Activated CD4-positive, alpha-beta memory T cell treated with anti-CD3 and anti-CD28 coated beads for 36 hours (primary cell): ENCODE measurements at regions not wholly inside any gene's neighbourhood (a gene's known extent, or its start where the extent isn't known, plus 50 kb on each side); places are given as distances from the start of the nearest gene placed in this dataset.
"Not testable (repeated sequence)": the region's sequence is repeated elsewhere in the genome, so short reads cannot be mapped to it uniquely, and the experiment has no call there.

ENCODE experiments used
- CTCF ChIA-PET: fragments of 350-600 bp; sonication (Branson Sonifier 250); formaldehyde crosslinking; loops from one replicate; lab custom pipeline; 2021; ENCODE audit warnings: antibody characterized with exemption, inconsistent platforms; lab: Charles Lee
- POLR2A ChIA-PET: fragments of 350-600 bp; sonication (Branson Sonifier 250); formaldehyde crosslinking; loops from one replicate; lab custom pipeline; 2021; ENCODE audit warnings: antibody characterized with exemption; lab: Charles Lee
- DNase-seq: peaks from one replicate; pipeline ENCODE4 v3.0.0-alpha.2; 2020
- H3K27ac Mint-ChIP-seq: one replicate; pipeline ENCODE4 v1.8.0; 2021; ENCODE audit warnings: mixed read lengths
- H3K27me3 Mint-ChIP-seq: one replicate; pipeline ENCODE4 v1.8.0; 2021; ENCODE audit warnings: mixed read lengths
- H3K36me3 Mint-ChIP-seq: one replicate; pipeline ENCODE4 v1.8.0; 2021; ENCODE audit warnings: mixed read lengths
- H3K4me1 Mint-ChIP-seq: one replicate; pipeline ENCODE4 v1.8.0; 2021; ENCODE audit warnings: low read depth, mixed read lengths
- H3K4me3 Mint-ChIP-seq: one replicate; pipeline ENCODE4 v1.8.0; 2021; ENCODE audit warnings: mild to moderate bottlenecking, mixed read lengths
- H3K9me3 Mint-ChIP-seq: one replicate; pipeline ENCODE4 v1.8.0; 2021; ENCODE audit warnings: mixed read lengths
- intact Hi-C: fragments of 100-400 bp; cut with micrococcal nuclease; formaldehyde crosslinking; loops from one replicate; pipeline ENCODE4 v1.15.1; 2023

- CTCF ChIA-PET = interaction anchor here (0.6 kb wide), 1 partner anchor 64 kb away, joined by 3 read pairs; no protein-coding TSS in a partner anchor
- no peak overlapping the region for H3K27ac Mint-ChIP-seq
- DNase-seq = no peak
- H3K27me3 Mint-ChIP-seq = no peaks in the 10 kb centered on the region
- no peak overlapping the region for H3K4me3 Mint-ChIP-seq
- H3K4me1 Mint-ChIP-seq = no peaks in the 10 kb centered on the region
- H3K36me3 Mint-ChIP-seq = no peaks in the 10 kb centered on the region
- peaks cover 34% of the 10 kb centered on the region for H3K9me3 Mint-ChIP-seq
- intact Hi-C loops = no loop called here
- POLR2A ChIA-PET = no interaction called here
Measured at GRCh38 chr10:31678575-31679516, 249.8 kb downstream of the ARHGAP12 start.

- DNase-seq = no peak
- CTCF ChIA-PET = no interaction called here
- POLR2A ChIA-PET = no interaction called here
- Mint-ChIP-seq H3K4me3 (no peak overlapping the region), H3K9me3 (peaks cover 27% of the 10 kb centered on the region), H3K27ac (no peak overlapping the region), H3K36me3 (no peaks in the 10 kb centered on the region), H3K4me1 (no peaks in the 10 kb centered on the region), H3K27me3 (no peaks in the 10 kb centered on the region)
- intact Hi-C loops = no loop called here
Measured at GRCh38 chr10:31678139-31678536, 250.5 kb downstream of the ARHGAP12 start.

DNA sequence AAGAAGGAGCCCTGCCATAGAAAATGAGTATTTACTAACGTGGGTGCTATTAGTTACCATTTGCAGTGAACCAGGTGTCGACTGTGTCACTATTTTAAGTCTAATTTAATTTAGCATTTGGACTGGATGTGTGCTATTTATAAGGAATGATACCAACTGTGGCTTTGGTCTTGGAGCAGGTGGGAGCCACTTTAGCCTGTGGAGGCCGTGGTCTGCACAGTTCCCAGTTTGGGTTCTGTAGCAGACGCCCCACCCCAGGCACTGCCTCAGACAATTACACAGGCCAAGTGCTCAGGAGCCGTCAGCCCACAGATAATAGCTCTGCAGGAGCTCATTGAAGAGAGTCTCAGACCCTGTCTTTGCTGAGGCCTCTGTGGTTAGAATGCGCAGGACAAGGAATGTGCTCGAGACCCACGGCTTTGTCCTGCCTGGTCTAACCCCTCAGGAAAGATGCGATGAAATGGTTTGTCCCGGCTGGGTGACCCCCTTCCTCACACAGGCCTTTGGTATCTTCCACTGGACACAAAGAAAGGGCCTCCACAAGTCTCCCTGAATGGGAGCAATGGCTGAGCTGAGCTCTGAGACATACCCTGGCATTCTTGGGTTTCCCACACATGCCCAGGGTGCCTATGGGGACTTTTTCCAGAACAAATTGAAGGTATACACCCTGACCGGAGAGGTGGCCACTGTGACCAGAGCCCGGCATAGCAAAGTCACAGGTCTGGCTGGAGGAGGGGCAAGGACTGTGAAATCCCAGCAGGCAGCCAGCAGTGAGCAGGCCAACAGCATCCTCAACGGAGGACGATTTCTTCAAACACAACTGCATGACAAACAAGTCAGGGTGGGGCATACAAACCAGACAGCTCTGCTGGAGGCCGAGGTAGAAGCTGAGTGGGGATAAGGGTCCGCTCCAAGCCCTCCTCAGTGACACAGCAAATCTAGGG is 251.2 kb downstream of the ARHGAP12 start:
- no peak for DNase-seq
- Mint-ChIP-seq H3K4me3 (no peak overlapping the region), H3K27ac (no peak overlapping the region), H3K27me3 (no peaks in the 10 kb centered on the region), H3K36me3 (no peaks in the 10 kb centered on the region), H3K9me3 (peaks cover 23% of the 10 kb centered on the region), H3K4me1 (no peaks in the 10 kb centered on the region)
- ChIA-PET CTCF (no interaction called here), POLR2A (no interaction called here)
- intact Hi-C loops = no loop called here

- intact Hi-C loops = no loop called here
- DNase-seq = no peak
- Mint-ChIP-seq H3K27ac (no peak overlapping the region), H3K36me3 (peaks cover 2% of the 10 kb centered on the region), H3K9me3 (peaks cover 18% of the 10 kb centered on the region), H3K27me3 (no peaks in the 10 kb centered on the region), H3K4me1 (no peaks in the 10 kb centered on the region), H3K4me3 (no peak overlapping the region)
- ChIA-PET CTCF (no interaction called here), POLR2A (no interaction called here)
Measured at GRCh38 chr10:31675726-31676125, 252.9 kb downstream of the ARHGAP12 start.

DNA sequence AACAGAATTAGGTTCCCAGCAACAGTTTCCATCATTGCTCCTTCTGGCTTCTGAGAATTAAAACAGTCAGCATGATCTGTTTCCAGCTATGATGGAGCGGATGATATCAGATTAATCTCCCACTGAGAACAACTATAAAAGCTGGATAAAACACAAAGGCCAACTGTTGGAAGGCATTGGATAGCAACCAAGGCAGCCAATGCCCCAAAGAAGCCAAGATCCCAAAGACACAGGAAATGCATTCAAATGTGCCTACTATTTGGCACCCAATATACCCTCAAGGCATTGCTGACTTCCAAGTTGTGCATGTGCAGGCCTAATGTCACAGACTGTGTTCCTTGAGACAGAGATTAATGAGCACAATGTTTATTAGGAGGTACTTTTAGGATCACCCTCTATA is 259.3 kb downstream of the ARHGAP12 start:
- Mint-ChIP-seq H3K4me3 (no peak overlapping the region), H3K36me3 (peaks cover 2% of the 10 kb centered on the region), H3K9me3 (peaks cover 4% of the 10 kb centered on the region), H3K27ac (no peak overlapping the region), H3K27me3 (peaks cover 2% of the 10 kb centered on the region), H3K4me1 (no peaks in the 10 kb centered on the region)
- DNase-seq = no peak
- intact Hi-C loops = no loop called here
- ChIA-PET CTCF (no interaction called here), POLR2A (no interaction called here)

GRCh38 chr10:31668326-31668725 is 260.3 kb downstream of the ARHGAP12 start:
- intact Hi-C loops = no loop called here
- CTCF ChIA-PET = no interaction called here

GRCh38 chr10:31665764-31666279 is 262.8 kb downstream of the ARHGAP12 start:
- CTCF ChIA-PET, H3K4me3 Mint-ChIP-seq, H3K9me3 Mint-ChIP-seq, intact Hi-C loops, POLR2A ChIA-PET, DNase-seq, H3K4me1 Mint-ChIP-seq, H3K27me3 Mint-ChIP-seq, H3K27ac Mint-ChIP-seq, H3K36me3 Mint-ChIP-seq: not testable (repeated sequence)

More at GRCh38 chr10:31668326-31668725, 260.3 kb downstream of the ARHGAP12 start:
- Mint-ChIP-seq H3K9me3 (peaks cover 4% of the 10 kb centered on the region), H3K36me3 (peaks cover 2% of the 10 kb centered on the region), H3K27me3 (peaks cover 2% of the 10 kb centered on the region), H3K27ac (no peak overlapping the region), H3K4me3 (no peak overlapping the region), H3K4me1 (no peaks in the 10 kb centered on the region)
- no peak for DNase-seq
- POLR2A ChIA-PET = no interaction called here

- ChIA-PET POLR2A (no interaction called here), CTCF (no interaction called here)
- Mint-ChIP-seq H3K36me3 (no peaks in the 10 kb centered on the region), H3K27me3 (peaks cover 2% of the 10 kb centered on the region), H3K4me1 (no peaks in the 10 kb centered on the region), H3K9me3 (no peaks in the 10 kb centered on the region), H3K27ac (no peak overlapping the region), H3K4me3 (no peak overlapping the region)
- DNase-seq = no peak
- intact Hi-C loops = no loop called here
Measured at GRCh38 chr10:31664803-31665202, 263.8 kb downstream of the ARHGAP12 start.

GRCh38 chr10:31664071-31664470 is 264.6 kb downstream of the ARHGAP12 start:
- H3K36me3 Mint-ChIP-seq, H3K27me3 Mint-ChIP-seq, CTCF ChIA-PET, H3K4me3 Mint-ChIP-seq, H3K27ac Mint-ChIP-seq, H3K9me3 Mint-ChIP-seq, H3K4me1 Mint-ChIP-seq, intact Hi-C loops, POLR2A ChIA-PET, DNase-seq: not testable (repeated sequence)

- Mint-ChIP-seq H3K36me3 (no peaks in the 10 kb centered on the region), H3K27me3 (peaks cover 7% of the 10 kb centered on the region), H3K27ac (no peak overlapping the region), H3K4me1 (no peaks in the 10 kb centered on the region), H3K4me3 (no peak overlapping the region), H3K9me3 (no peaks in the 10 kb centered on the region)
- ChIA-PET POLR2A (no interaction called here), CTCF (no interaction called here)
- intact Hi-C loops = no loop called here
- DNase-seq = no peak
Measured at GRCh38 chr10:31660300-31660699, 268.3 kb downstream of the ARHGAP12 start.

- Mint-ChIP-seq H3K4me3 (no peak overlapping the region), H3K9me3 (no peaks in the 10 kb centered on the region), H3K4me1 (no peaks in the 10 kb centered on the region), H3K27me3 (peaks cover 7% of the 10 kb centered on the region), H3K27ac (no peak overlapping the region), H3K36me3 (no peaks in the 10 kb centered on the region)
- DNase-seq = no peak
- intact Hi-C loops = no loop called here
- POLR2A ChIA-PET = no interaction called here
- CTCF ChIA-PET = no interaction called here
Measured at GRCh38 chr10:31659665-31660064, 269.0 kb downstream of the ARHGAP12 start.

GRCh38 chr10:31657434-31657872 is 271.2 kb downstream of the ARHGAP12 start:
- H3K9me3 Mint-ChIP-seq = no peaks in the 10 kb centered on the region
- intact Hi-C loops = no loop called here
- no peak overlapping the region for H3K4me3 Mint-ChIP-seq
- peaks cover 9% of the 10 kb centered on the region for H3K27me3 Mint-ChIP-seq
- H3K27ac Mint-ChIP-seq = no peak overlapping the region
- no peaks in the 10 kb centered on the region for H3K4me1 Mint-ChIP-seq
- no peak for DNase-seq
- CTCF ChIA-PET = no interaction called here
- POLR2A ChIA-PET = no interaction called here
- H3K36me3 Mint-ChIP-seq = no peaks in the 10 kb centered on the region
